ENCODE measurements at regions not wholly inside any gene's neighbourhood (a gene's known extent, or its start where the extent isn't known, plus 50 kb on each side); places are given as distances from the start of the nearest gene placed in this dataset.

GRCh38 chr13:68584776-68585175 is 1354.6 kb upstream of the PCDH9 start:
- no peak for TF ChIP-seq TCF12 (IDR thresholded peaks at IDR 0.05; ENCODE audit: low read depth, low read length)
- no peak for TF ChIP-seq CTCF (IDR thresholded peaks at IDR 0.05 in 2 of 3, conservative IDR thresholded peaks at IDR 0.05 in 1 of 3; ENCODE audit: control insufficient read depth in 2 of 3, extremely low read depth in 1 of 3, insufficient read depth in 1 of 3, low read depth in 3 of 3, low read length in 3 of 3)
- TF ChIP-seq, protein P1, sequence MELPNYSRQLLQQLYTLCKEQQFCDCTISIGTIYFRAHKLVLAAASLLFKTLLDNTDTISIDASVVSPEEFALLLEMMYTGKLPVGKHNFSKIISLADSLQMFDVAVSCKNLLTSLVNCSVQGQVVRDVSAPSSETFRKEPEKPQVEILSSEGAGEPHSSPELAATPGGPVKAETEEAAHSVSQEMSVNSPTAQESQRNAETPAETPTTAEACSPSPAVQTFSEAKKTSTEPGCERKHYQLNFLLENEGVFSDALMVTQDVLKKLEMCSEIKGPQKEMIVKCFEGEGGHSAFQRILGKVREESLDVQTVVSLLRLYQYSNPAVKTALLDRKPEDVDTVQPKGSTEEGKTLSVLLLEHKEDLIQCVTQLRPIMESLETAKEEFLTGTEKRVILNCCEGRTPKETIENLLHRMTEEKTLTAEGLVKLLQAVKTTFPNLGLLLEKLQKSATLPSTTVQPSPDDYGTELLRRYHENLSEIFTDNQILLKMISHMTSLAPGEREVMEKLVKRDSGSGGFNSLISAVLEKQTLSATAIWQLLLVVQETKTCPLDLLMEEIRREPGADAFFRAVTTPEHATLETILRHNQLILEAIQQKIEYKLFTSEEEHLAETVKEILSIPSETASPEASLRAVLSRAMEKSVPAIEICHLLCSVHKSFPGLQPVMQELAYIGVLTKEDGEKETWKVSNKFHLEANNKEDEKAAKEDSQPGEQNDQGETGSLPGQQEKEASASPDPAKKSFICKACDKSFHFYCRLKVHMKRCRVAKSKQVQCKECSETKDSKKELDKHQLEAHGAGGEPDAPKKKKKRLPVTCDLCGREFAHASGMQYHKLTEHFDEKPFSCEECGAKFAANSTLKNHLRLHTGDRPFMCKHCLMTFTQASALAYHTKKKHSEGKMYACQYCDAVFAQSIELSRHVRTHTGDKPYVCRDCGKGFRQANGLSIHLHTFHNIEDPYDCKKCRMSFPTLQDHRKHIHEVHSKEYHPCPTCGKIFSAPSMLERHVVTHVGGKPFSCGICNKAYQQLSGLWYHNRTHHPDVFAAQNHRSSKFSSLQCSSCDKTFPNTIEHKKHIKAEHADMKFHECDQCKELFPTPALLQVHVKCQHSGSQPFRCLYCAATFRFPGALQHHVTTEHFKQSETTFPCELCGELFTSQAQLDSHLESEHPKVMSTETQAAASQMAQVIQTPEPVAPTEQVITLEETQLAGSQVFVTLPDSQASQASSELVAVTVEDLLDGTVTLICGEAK (IDR thresholded peaks at IDR 0.05; ENCODE audit: borderline replicate concordance): no peak
- no peak for TF ChIP-seq RFX5 (IDR thresholded peaks at IDR 0.05; ENCODE audit: low read depth, low read length)
- no peak for TF ChIP-seq ZNF274 (IDR thresholded peaks at IDR 0.05; ENCODE audit: insufficient read depth, insufficient read length)
- no peak for TF ChIP-seq TARDBP (IDR thresholded peaks at IDR 0.05; ENCODE audit: borderline replicate concordance)
- no peak for TF ChIP-seq GABPA (IDR thresholded peaks at IDR 0.05; ENCODE audit: low read depth)
